Sigmoid colon (tissue), 6 donors: ENCODE measurements at regions not wholly inside any gene's neighbourhood (a gene's known extent, or its start where the extent isn't known, plus 50 kb on each side); places are given as distances from the start of the nearest gene placed in this dataset.

Experiments used
- DNase-seq: peaks from one replicate; pipeline ENCODE4 v3.0.0-alpha.2; 2019
- H3K27ac ChIP-seq, 4 donors: fragments of 200-600 bp; sonication (generic); one replicate each; pipeline ENCODE4 v1.5.1; 2016 to 2019; ENCODE audit warnings: mild to moderate bottlenecking in 1 of 4
- H3K27me3 ChIP-seq, 3 donors: fragments of 200-600 bp; sonication (generic); one replicate each; pipeline ENCODE4 v1.5.1; 2019; ENCODE audit warnings: mild to moderate bottlenecking in 1 of 3
- H3K36me3 ChIP-seq, 4 donors: fragments of 200-600 bp; sonication (generic); one replicate each; pipeline ENCODE4 v1.5.1; 2016 to 2019
- H3K4me1 ChIP-seq, 4 donors: fragments of 200-600 bp; sonication (generic); one replicate each; pipeline ENCODE4 v1.5.1; 2017 to 2019
- H3K4me3 ChIP-seq, 4 donors: fragments of 200-600 bp; sonication (generic); one replicate each; pipeline ENCODE4 v1.5.1; 2017 to 2019; ENCODE audit warnings: mild to moderate bottlenecking in 2 of 4, moderate library complexity in 1 of 4
- H3K9me3 ChIP-seq, 4 donors: fragments of 200-600 bp in 3 of 4; sonication (generic) in 3 of 4; one replicate each; pipeline versions ENCODE4 v1.5.1 to v1.6.1; 2013 to 2019
- EP300 ChIP-seq, 4 donors: sonication (generic); formaldehyde crosslinking; IDR thresholded peaks; one replicate each; pipeline ENCODE4 v1.6.1; 2017; ENCODE audit warnings: antibody characterized with exemption in 4 of 4
- POLR2A ChIP-seq, 2 donors: fragments of 450-650 bp; IDR thresholded peaks; one replicate each; pipeline ENCODE4 v1.6.1; 2016; ENCODE audit warnings: antibody characterized with exemption in 2 of 2, mild to moderate bottlenecking in 2 of 2, moderate library complexity in 2 of 2
- POLR2AphosphoS5 ChIP-seq, 4 donors: sonication (generic); formaldehyde crosslinking; IDR thresholded peaks; one replicate each; pipeline ENCODE4 v1.6.1; 2017; ENCODE audit warnings: antibody characterized with exemption in 4 of 4
- WGBS, 2 donors: extraction: QIAGEN DNeasy Blood & Tissue Kit; methylation state at CpG; one replicate each; pipeline ENCODE4 v1.1.7; 2013; 5-methylcytosine and 5-hydroxymethylcytosine counted together
- intact Hi-C: fragments of 100-400 bp; cut with DNase I; formaldehyde crosslinking; loops from one replicate; pipeline ENCODE4 v1.15.1; 2023
- TF ChIP-seq, protein P1 (sequence below), 4 experiments: fragments of 450-650 bp in 3 of 4; fragments of 200-600 bp in 1 of 4; IDR thresholded peaks; one replicate each; pipeline ENCODE4 v1.5.1; 2016 to 2019; ENCODE audit warnings: antibody characterized with exemption in 4 of 4, mild to moderate bottlenecking in 3 of 4, moderate library complexity in 2 of 4
- donor health status: healthy with polysubstance abuse.
- donor health status: healthy.

DNA sequence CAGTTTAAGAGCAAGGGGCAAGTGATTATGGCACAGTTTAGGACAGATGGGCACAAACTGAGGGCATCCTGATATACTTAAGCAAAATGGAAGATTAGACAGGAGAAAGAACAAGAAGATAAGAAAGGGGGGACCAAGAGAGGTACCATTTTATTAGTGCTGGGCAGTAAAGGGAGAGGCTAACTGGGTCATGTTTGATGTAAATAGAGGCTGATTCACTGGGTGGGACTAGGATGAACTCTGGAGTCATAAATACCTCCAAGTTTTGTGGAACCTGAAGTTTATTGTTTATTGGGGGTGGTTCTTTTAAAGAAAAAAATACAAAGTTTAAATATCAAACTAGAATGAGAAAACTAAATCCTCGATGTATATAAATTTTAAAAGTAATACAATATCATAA is 1067.2 kb upstream of the GYPC start:
- no peaks in the 10 kb centered on the region for H3K4me1 ChIP-seq
- H3K27ac ChIP-seq = no peak overlapping the region
- H3K4me3 ChIP-seq = no peak overlapping the region
- no peaks in the 10 kb centered on the region for H3K9me3 ChIP-seq
- DNase-seq = no peak
- WGBS, 2 donors = 79 to 86% methylated on average over 1 of the region's 1 CpG
- TF ChIP-seq POLR2AphosphoS5 (IDR thresholded peaks at IDR 0.05) (no peak), POLR2A (IDR thresholded peaks at IDR 0.05) (no peak), EP300 (IDR thresholded peaks at IDR 0.05) (no peak)
- TF ChIP-seq, protein P1, sequence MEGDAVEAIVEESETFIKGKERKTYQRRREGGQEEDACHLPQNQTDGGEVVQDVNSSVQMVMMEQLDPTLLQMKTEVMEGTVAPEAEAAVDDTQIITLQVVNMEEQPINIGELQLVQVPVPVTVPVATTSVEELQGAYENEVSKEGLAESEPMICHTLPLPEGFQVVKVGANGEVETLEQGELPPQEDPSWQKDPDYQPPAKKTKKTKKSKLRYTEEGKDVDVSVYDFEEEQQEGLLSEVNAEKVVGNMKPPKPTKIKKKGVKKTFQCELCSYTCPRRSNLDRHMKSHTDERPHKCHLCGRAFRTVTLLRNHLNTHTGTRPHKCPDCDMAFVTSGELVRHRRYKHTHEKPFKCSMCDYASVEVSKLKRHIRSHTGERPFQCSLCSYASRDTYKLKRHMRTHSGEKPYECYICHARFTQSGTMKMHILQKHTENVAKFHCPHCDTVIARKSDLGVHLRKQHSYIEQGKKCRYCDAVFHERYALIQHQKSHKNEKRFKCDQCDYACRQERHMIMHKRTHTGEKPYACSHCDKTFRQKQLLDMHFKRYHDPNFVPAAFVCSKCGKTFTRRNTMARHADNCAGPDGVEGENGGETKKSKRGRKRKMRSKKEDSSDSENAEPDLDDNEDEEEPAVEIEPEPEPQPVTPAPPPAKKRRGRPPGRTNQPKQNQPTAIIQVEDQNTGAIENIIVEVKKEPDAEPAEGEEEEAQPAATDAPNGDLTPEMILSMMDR (IDR thresholded peaks at IDR 0.05) = no peak
- H3K36me3 ChIP-seq = no peaks in the 10 kb centered on the region
- no peaks in the 10 kb centered on the region for H3K27me3 ChIP-seq
- intact Hi-C loops = no loop called here

DNA sequence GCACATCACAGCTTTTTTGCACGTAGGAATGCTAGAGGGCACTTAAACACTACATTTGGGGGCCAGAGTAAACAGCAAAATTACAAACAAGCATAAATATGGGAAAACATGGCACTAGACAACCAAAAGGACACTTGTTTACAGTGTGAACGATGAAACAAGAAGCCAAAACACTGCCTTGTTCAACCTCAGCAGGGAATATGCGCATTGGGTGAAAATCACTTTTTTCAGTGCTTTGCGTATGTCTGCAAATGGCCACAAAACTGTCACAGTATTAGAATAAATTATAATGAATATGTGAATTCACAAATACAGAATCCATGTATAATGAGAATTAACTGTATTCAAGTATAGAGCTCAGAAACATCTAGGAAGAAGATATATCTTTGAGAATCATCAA is 1064.0 kb upstream of the GYPC start:
- intact Hi-C loops = no loop called here
- Histone ChIP-seq H3K27ac (no peak overlapping the region), H3K4me3 (no peak overlapping the region), H3K4me1 (no peaks in the 10 kb centered on the region), H3K27me3 (no peaks in the 10 kb centered on the region), H3K9me3 (no peaks in the 10 kb centered on the region), H3K36me3 (no peaks in the 10 kb centered on the region)
- no peak for DNase-seq
- no peak for TF ChIP-seq POLR2A (IDR thresholded peaks at IDR 0.05)
- WGBS, 2 donors = 75 to 85% methylated on average over 4 of the region's 4 CpGs

DNA sequence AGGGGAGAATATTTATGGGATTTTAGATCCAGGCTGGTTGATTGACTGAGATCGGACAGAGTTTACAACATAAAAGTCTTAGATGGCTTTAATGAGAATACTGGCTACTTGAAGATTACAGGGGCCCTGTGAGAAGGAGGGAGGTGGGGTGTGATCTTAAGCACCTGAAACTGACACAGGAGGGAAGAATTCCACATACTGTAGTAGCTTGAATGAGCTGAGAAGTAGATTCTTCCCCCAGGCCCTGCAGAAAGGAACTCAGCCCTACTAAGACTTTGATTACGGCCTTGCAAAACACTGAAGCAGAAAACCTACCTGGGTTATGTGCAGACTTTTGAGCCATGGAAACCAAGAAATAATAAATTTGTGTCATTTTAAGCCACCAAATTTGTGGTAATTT is 1062.9 kb upstream of the GYPC start:
- Histone ChIP-seq H3K27me3 (no peaks in the 10 kb centered on the region), H3K9me3 (no peaks in the 10 kb centered on the region), H3K27ac (no peak overlapping the region), H3K4me1 (no peaks in the 10 kb centered on the region), H3K4me3 (no peak overlapping the region), H3K36me3 (no peaks in the 10 kb centered on the region)
- WGBS, 2 donors = 82 to 94% methylated on average over 2 of the region's 2 CpGs
- intact Hi-C loops = no loop called here
- DNase-seq = no peak
- TF ChIP-seq POLR2A (IDR thresholded peaks at IDR 0.05) (no peak), POLR2AphosphoS5 (IDR thresholded peaks at IDR 0.05) (no peak), EP300 (IDR thresholded peaks at IDR 0.05) (no peak)
- TF ChIP-seq, protein P1 (IDR thresholded peaks at IDR 0.05) = no peak

DNA sequence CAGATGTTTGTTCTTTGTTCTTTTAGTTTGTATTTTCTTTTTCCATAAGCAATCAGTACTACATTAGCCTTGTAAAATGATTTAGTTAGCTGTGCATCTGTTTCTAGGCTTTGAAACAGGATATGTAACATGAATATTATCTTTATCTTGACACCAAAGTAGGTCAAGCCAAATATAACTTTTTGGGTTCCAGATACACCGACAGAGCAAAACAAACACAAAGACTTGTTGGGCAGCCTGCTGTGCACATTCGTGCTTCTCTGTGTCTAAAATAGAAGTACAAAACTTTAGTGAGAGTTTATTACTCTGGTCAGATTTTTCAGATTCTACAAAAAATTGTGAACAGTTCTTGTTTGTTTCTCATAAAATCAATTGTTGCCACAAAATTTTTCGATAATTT is 1059.3 kb upstream of the GYPC start:
- no peaks in the 10 kb centered on the region for H3K27me3 ChIP-seq

DNA sequence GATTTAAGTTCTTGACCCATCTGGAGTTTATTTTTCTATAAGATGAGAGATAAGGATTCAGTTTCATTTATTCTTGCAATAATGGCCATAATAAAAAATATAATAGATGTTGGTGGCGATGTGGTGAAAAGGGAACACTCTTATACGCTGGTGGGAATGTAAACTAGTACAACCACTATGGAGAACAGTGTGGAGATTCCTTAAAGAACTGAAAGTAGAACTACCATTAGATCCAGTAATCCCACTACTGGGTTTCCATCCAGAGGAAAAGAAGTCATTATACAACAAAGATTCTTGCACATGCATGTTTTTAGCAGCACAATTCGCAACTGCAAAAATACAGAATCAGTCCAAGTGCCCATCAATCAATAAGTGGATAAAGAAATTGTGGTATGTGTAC is 1040.5 kb upstream of the GYPC start:
- intact Hi-C loops = no loop called here
- 93% methylated on average over 3 of the region's 3 CpGs for WGBS, 2 donors
- Histone ChIP-seq H3K4me3 (no peak overlapping the region), H3K36me3 (no peaks in the 10 kb centered on the region), H3K27ac (no peak overlapping the region), H3K4me1 (no peaks in the 10 kb centered on the region), H3K9me3 (peaks cover 0 to 2% (median 0%) of the 10 kb centered on the region in 4 donors), H3K27me3 (no peaks in the 10 kb centered on the region)
- no peak for TF ChIP-seq POLR2A (IDR thresholded peaks at IDR 0.05)
- TF ChIP-seq POLR2AphosphoS5 (IDR thresholded peaks at IDR 0.05) = no peak
- TF ChIP-seq, protein P1 (IDR thresholded peaks at IDR 0.05) = no peak
- no peak for TF ChIP-seq EP300 (IDR thresholded peaks at IDR 0.05)
- DNase-seq = no peak

More for the DNA sequence above, 1059.3 kb upstream of the GYPC start:
- WGBS, 2 donors = 45 to 53% methylated on average over 3 of the region's 3 CpGs
- no peak overlapping the region for H3K27ac ChIP-seq
- no peaks in the 10 kb centered on the region for H3K4me1 ChIP-seq
- intact Hi-C loops = no loop called here
- H3K36me3 ChIP-seq = no peaks in the 10 kb centered on the region
- no peak for TF ChIP-seq EP300 (IDR thresholded peaks at IDR 0.05)
- TF ChIP-seq, protein P1 (IDR thresholded peaks at IDR 0.05) = no peak
- no peak for TF ChIP-seq POLR2AphosphoS5 (IDR thresholded peaks at IDR 0.05)
- TF ChIP-seq POLR2A (IDR thresholded peaks at IDR 0.05) = no peak
- DNase-seq = no peak
- H3K9me3 ChIP-seq = no peaks in the 10 kb centered on the region
- H3K4me3 ChIP-seq = no peak overlapping the region
